SU-DHL-6 (cell line): ENCODE measurements at regions not wholly inside any gene's neighbourhood (a gene's known extent, or its start where the extent isn't known, plus 50 kb on each side); places are given as distances from the start of the nearest gene placed in this dataset.

Source experiments
- H2AFZ ChIP-seq: fragments of 200-600 bp; sonication (generic); 2 replicates; pipeline ENCODE4 v1.6.1; 2014; ENCODE audit warnings: low read depth, mild to moderate bottlenecking, moderate library complexity, mixed read lengths, antibody characterized with exemption, low read length; ENCODE audit not compliant: severe bottlenecking
- H3F3A ChIP-seq: fragments of 200-600 bp; shearing (Covaris generic); 2 replicates; pipeline ENCODE4 v1.6.0; 2016; ENCODE audit warnings: antibody characterized with exemption, mild to moderate bottlenecking; ENCODE audit not compliant: insufficient read depth
- H3K27ac ChIP-seq: fragments of 200-600 bp; sonication (generic); 2 replicates; pipeline ENCODE4 v1.5.1; 2016; ENCODE audit warnings: low read depth, mild to moderate bottlenecking, low read length, moderate library complexity, mixed read lengths
- H3K27me3 ChIP-seq: fragments of 200-600 bp; sonication (generic), shearing (Covaris generic); 2 replicates; pipeline ENCODE4 v1.6.0; 2014; ENCODE audit warnings: mild to moderate bottlenecking, low read length
- H3K36me3 ChIP-seq: fragments of 200-600 bp; sonication (generic); 2 replicates; pipeline ENCODE4 v1.6.1; 2014; ENCODE audit warnings: mild to moderate bottlenecking, low read length, mixed read lengths
- H3K4me2 ChIP-seq: fragments of 300-600, 200-600 bp; shearing (Covaris generic), sonication (generic); 2 replicates; pipeline ENCODE4 v1.6.0; 2014; ENCODE audit warnings: low read length, low read depth, mild to moderate bottlenecking; ENCODE audit not compliant: poor library complexity, severe bottlenecking
- H3K4me3 ChIP-seq: fragments of 200-600 bp; sonication (generic); 2 replicates; pipeline ENCODE4 v1.5.1; 2014; ENCODE audit warnings: antibody characterized with exemption, low read length, mild to moderate bottlenecking, mixed read lengths; ENCODE audit not compliant: insufficient read depth, poor library complexity, severe bottlenecking
- H3K79me2 ChIP-seq: fragments of 200-600 bp; sonication (generic); 2 replicates; pipeline ENCODE4 v1.6.1; 2014; ENCODE audit warnings: mild to moderate bottlenecking, low read length, moderate library complexity; ENCODE audit not compliant: insufficient read depth
- H3K9ac ChIP-seq: fragments of 200-600 bp; sonication (generic); 2 replicates; pipeline ENCODE4 v1.7.0; 2014; ENCODE audit warnings: mild to moderate bottlenecking, low read length
- H3K9me2 ChIP-seq: fragments of 200-600 bp; sonication (generic); replicated peaks from 2 replicates; pipeline ENCODE4 v1.6.1; 2014; ENCODE audit warnings: low read length; ENCODE audit not compliant: insufficient read depth
- H3K9me3 ChIP-seq: fragments of 200-600 bp; sonication (generic); 2 replicates; pipeline ENCODE4 v1.6.1; 2014; ENCODE audit warnings: low read length, mixed read lengths; ENCODE audit not compliant: insufficient read depth
- H4K20me1 ChIP-seq: fragments of 200-600 bp; sonication (generic); 2 replicates; pipeline ENCODE4 v1.6.1; 2014; ENCODE audit warnings: low read depth, mild to moderate bottlenecking, antibody characterized with exemption, low read length, moderate library complexity, mixed read lengths
- EZH2phosphoT487 ChIP-seq: fragments of 200-600 bp; sonication (generic), shearing (Covaris generic); conservative IDR thresholded peaks from 2 replicates; pipeline ENCODE4 v1.6.1; 2018; ENCODE audit warnings: mild to moderate bottlenecking, antibody characterized with exemption, low read length, moderate library complexity, mixed read lengths
- TF ChIP-seq, protein P1 (sequence below): fragments of 200-600 bp; sonication (generic); IDR thresholded peaks from one replicate; pipeline ENCODE4 v1.5.1; 2017; ENCODE audit warnings: antibody characterized with exemption, mild to moderate bottlenecking, low read length, moderate library complexity; ENCODE audit not compliant: insufficient read depth, poor library complexity, severe bottlenecking

DNA sequence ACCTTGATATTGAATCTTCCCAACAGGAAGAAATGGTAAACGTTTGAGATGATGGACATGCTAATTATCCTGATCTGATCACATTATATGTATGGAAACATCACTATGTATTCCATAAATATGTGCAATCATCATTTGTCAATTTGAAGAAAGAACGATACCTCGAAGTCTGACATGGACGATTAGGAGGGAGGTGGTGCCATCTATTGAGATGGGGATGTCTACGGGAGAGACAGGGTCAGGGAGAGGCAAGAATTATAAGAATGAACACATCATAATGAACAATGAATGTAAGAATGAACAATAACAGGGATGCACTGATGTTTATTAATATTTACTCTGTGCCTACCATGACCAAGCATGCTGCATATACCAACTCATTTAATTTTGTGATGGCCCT, 93.7 kb upstream of the SOD3 start:
- Histone ChIP-seq H3K9ac (no peak overlapping the region), H4K20me1 (no peaks in the 10 kb centered on the region), H3K9me3 (no peaks in the 10 kb centered on the region), H3K9me2 (no peaks in the 10 kb centered on the region), H3K27ac (no peak overlapping the region), H3K4me2 (no peak overlapping the region), H3K36me3 (no peaks in the 10 kb centered on the region), H3F3A (no peaks in the 10 kb centered on the region), H2AFZ (no peak overlapping the region), H3K79me2 (no peaks in the 10 kb centered on the region), H3K4me3 (no peak overlapping the region), H3K27me3 (no peaks in the 10 kb centered on the region)
- no peak for TF ChIP-seq EZH2phosphoT487
- TF ChIP-seq, protein P1, sequence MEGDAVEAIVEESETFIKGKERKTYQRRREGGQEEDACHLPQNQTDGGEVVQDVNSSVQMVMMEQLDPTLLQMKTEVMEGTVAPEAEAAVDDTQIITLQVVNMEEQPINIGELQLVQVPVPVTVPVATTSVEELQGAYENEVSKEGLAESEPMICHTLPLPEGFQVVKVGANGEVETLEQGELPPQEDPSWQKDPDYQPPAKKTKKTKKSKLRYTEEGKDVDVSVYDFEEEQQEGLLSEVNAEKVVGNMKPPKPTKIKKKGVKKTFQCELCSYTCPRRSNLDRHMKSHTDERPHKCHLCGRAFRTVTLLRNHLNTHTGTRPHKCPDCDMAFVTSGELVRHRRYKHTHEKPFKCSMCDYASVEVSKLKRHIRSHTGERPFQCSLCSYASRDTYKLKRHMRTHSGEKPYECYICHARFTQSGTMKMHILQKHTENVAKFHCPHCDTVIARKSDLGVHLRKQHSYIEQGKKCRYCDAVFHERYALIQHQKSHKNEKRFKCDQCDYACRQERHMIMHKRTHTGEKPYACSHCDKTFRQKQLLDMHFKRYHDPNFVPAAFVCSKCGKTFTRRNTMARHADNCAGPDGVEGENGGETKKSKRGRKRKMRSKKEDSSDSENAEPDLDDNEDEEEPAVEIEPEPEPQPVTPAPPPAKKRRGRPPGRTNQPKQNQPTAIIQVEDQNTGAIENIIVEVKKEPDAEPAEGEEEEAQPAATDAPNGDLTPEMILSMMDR, result no peak

DNA sequence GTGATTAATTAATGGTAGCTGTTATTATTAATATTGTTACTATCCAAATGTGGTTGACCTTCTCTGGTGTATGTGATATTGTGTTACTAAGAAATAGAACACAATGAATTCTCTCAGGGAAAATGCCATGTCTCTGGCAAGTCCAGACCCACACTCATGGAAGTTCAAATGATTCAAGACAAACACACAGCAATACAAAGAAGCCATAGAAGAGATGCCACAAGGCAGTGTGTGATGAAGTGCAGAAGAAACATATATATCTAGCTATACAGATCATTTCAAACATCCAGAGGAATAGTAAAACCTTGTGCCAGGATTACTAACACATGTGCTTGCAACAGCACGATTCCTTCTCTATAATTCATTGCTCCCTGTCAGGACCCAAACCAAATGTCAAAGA, 93.1 kb upstream of the SOD3 start:
- Histone ChIP-seq H3K27ac (no peak overlapping the region), H3K9me2 (no peaks in the 10 kb centered on the region), H2AFZ (no peak overlapping the region), H3K9me3 (no peaks in the 10 kb centered on the region), H3F3A (no peaks in the 10 kb centered on the region), H3K9ac (no peak overlapping the region), H3K4me2 (no peak overlapping the region), H4K20me1 (no peaks in the 10 kb centered on the region), H3K4me3 (no peak overlapping the region), H3K79me2 (no peaks in the 10 kb centered on the region), H3K36me3 (no peaks in the 10 kb centered on the region), H3K27me3 (no peaks in the 10 kb centered on the region)
- TF ChIP-seq EZH2phosphoT487, result no peak
- TF ChIP-seq, protein P1, result no peak

DNA sequence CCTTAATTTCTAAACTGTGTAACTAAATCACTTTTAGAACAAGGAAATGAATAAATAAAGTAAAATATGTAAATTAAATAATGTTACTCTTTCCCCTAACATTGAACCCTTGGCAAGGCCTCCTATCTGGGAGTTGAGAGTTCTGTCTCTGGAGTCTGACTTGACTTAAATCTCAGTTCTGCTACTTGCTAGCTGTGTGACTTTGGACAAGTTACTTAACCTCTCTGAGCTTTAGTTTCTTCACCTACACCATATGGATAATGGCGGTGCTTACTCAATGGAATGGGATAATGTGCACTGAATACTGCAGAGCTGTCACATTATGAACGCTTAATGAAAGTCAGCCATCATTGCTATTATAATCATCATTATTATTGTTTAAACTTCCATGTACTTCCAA, 92.1 kb upstream of the SOD3 start:
- Histone ChIP-seq H3K4me2 (no peak overlapping the region), H3F3A (no peaks in the 10 kb centered on the region), H3K9me2 (no peaks in the 10 kb centered on the region), H3K9me3 (no peaks in the 10 kb centered on the region), H4K20me1 (no peaks in the 10 kb centered on the region), H3K4me3 (no peak overlapping the region), H3K79me2 (no peaks in the 10 kb centered on the region), H3K27ac (no peak overlapping the region), H2AFZ (no peak overlapping the region), H3K36me3 (no peaks in the 10 kb centered on the region), H3K9ac (no peak overlapping the region), H3K27me3 (no peaks in the 10 kb centered on the region)
- TF ChIP-seq EZH2phosphoT487, result no peak
- TF ChIP-seq, protein P1, result no peak

DNA sequence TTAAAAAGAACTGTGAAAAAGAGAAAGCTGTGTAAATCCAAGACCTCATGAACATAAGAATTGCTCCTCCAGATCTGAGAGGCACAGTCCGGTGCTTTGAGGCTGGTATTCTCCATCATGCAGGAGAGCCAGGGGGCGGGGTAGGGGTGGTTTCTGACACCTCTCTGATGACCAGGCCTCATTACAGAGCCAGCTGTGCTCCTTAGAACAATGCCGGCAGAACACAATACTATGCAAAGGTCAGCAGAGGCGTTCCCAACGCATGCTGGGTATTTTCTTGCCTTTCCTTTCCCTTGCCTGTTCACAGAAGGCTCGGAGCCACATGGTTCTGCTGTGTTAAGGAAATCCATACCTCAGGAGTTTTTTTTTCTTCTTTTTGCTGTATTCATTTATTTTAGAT, 91.2 kb upstream of the SOD3 start:
- no peaks in the 10 kb centered on the region for H3F3A ChIP-seq
- no peaks in the 10 kb centered on the region for H3K79me2 ChIP-seq
- H3K36me3 ChIP-seq, result no peaks in the 10 kb centered on the region
- no peaks in the 10 kb centered on the region for H3K9me2 ChIP-seq
- H3K27ac ChIP-seq, result no peak overlapping the region
- no peak overlapping the region for H3K9ac ChIP-seq
- H3K4me3 ChIP-seq, result no peak overlapping the region
- no peaks in the 10 kb centered on the region for H4K20me1 ChIP-seq
- no peak overlapping the region for H2AFZ ChIP-seq
- H3K27me3 ChIP-seq, result no peaks in the 10 kb centered on the region
- H3K9me3 ChIP-seq, result no peaks in the 10 kb centered on the region
- no peak overlapping the region for H3K4me2 ChIP-seq
- TF ChIP-seq, protein P1, result no peak
- TF ChIP-seq EZH2phosphoT487, result no peak
